GM11168 (cell line): ENCODE measurements at regions not wholly inside any gene's neighbourhood (a gene's known extent, or its start where the extent isn't known, plus 50 kb on each side); places are given as distances from the start of the nearest gene placed in this dataset.
"Not testable (repeated sequence)": the region's sequence is repeated elsewhere in the genome, so short reads cannot be mapped to it uniquely, and the experiment has no call there.

Experiments used
- in situ Hi-C: fragments of 300-500 bp; cut with MboI; formaldehyde crosslinking; loops from one replicate; pipeline ENCODE4 v1.12.0; 2022; ENCODE audit warnings: low sequenced_read_pairs; ENCODE audit not compliant: unreplicated experiment

- in situ Hi-C loops, result no loop called here
Observed at GRCh38 chr20:48448666-48449600, 378.9 kb downstream of the PREX1 start.

GRCh38 chr20:48447456-48447855 lies 380.3 kb downstream of the PREX1 start:
- in situ Hi-C loops, result no loop called here

- in situ Hi-C loops, result no loop called here
Observed at GRCh38 chr20:48445827-48446226, 382.0 kb downstream of the PREX1 start.

- in situ Hi-C loops, result no loop called here
Observed at GRCh38 chr20:48444249-48444648, 383.6 kb downstream of the PREX1 start.

- in situ Hi-C loops, result no loop called here
Observed at GRCh38 chr20:48440916-48441315, 386.9 kb downstream of the PREX1 start.

- in situ Hi-C loops, result not testable (repeated sequence)
Observed at GRCh38 chr20:48440261-48440660, 387.5 kb downstream of the PREX1 start.

GRCh38 chr20:48437146-48437545 lies 390.7 kb downstream of the PREX1 start:
- in situ Hi-C loops, result no loop called here

- in situ Hi-C loops, result not testable (repeated sequence)
Observed at GRCh38 chr20:48436609-48437008, 391.2 kb downstream of the PREX1 start.

- in situ Hi-C loops, result no loop called here
Observed at GRCh38 chr20:48433178-48433577, 394.6 kb downstream of the PREX1 start.

GRCh38 chr20:48432494-48432832 lies 395.3 kb downstream of the PREX1 start:
- in situ Hi-C loops, result no loop called here

GRCh38 chr20:48431653-48432493 lies 395.9 kb downstream of the PREX1 start:
- in situ Hi-C loops, result no loop called here

- in situ Hi-C loops, result no loop called here
Observed at GRCh38 chr20:48426630-48427029, 401.2 kb downstream of the PREX1 start.

- in situ Hi-C loops, result no loop called here
Observed at GRCh38 chr20:48425817-48426612, 401.8 kb downstream of the PREX1 start.

GRCh38 chr20:48425321-48425720 lies 402.5 kb downstream of the PREX1 start:
- in situ Hi-C loops, result no loop called here

GRCh38 chr20:48422242-48422960 lies 405.4 kb downstream of the PREX1 start:
- in situ Hi-C loops, result no loop called here

GRCh38 chr20:48421547-48421946 lies 406.3 kb downstream of the PREX1 start:
- in situ Hi-C loops, result no loop called here

- in situ Hi-C loops, result no loop called here
Observed at GRCh38 chr20:48420176-48420575, 407.6 kb downstream of the PREX1 start.

- in situ Hi-C loops, result no loop called here
Observed at GRCh38 chr20:48419173-48419572, 408.6 kb downstream of the PREX1 start.

GRCh38 chr20:48416002-48416401 lies 411.8 kb downstream of the PREX1 start:
- in situ Hi-C loops, result no loop called here

GRCh38 chr20:48414786-48415185 lies 413.0 kb downstream of the PREX1 start:
- in situ Hi-C loops, result no loop called here
